HEK293T (cell line): ENCODE measurements at regions not wholly inside any gene's neighbourhood (a gene's known extent, or its start where the extent isn't known, plus 50 kb on each side); places are given as distances from the start of the nearest gene placed in this dataset.

Source experiments
- CTCF ChIA-PET: fragments of 350-600 bp; formaldehyde crosslinking; extraction: SDS; loops from one replicate; lab custom pipeline; 2021; ENCODE audit warnings: antibody characterized with exemption, inconsistent platforms; lab: Yijun Ruan, JAX
- POLR2A ChIA-PET: fragments of 350-600 bp; formaldehyde crosslinking; extraction: SDS; loops from one replicate; lab custom pipeline; 2020; ENCODE audit warnings: antibody characterized with exemption, inconsistent platforms; lab: Yijun Ruan, JAX
- DNase-seq: peaks from one replicate; pipeline ENCODE4 v3.0.0; 2012; ENCODE audit warnings: mixed read lengths; ENCODE audit errors: extremely low spot score
- ARNT ChIP-seq: fragments of 450-650 bp; IDR thresholded peaks from 2 replicates; pipeline ENCODE4 v1.6.1; 2017; ENCODE audit warnings: mild to moderate bottlenecking
- BHLHE40 ChIP-seq: fragments of 450-650 bp; IDR thresholded peaks from 2 replicates; pipeline ENCODE4 v1.6.1; 2016; ENCODE audit warnings: mild to moderate bottlenecking, moderate library complexity, borderline replicate concordance
- CTBP1 ChIP-seq: fragments of 450-650 bp; IDR thresholded peaks from 2 replicates; pipeline ENCODE4 v1.6.1; 2016; ENCODE audit warnings: borderline replicate concordance
- ELF4 ChIP-seq: fragments of 450-650 bp; IDR thresholded peaks from 2 replicates; pipeline ENCODE4 v1.6.1; 2017; ENCODE audit warnings: antibody characterized with exemption
- FOXA1 ChIP-seq: fragments of 450-650 bp; IDR thresholded peaks from 2 replicates; pipeline ENCODE4 v1.6.1; 2016; ENCODE audit warnings: mild to moderate bottlenecking
- FOXK2 ChIP-seq: fragments of 450-650 bp; IDR thresholded peaks from 2 replicates; pipeline ENCODE4 v1.6.1; 2016; ENCODE audit warnings: mild to moderate bottlenecking
- FOXM1 ChIP-seq: fragments of 450-650 bp; IDR thresholded peaks from 2 replicates; pipeline ENCODE4 v1.6.1; 2017; ENCODE audit warnings: mild to moderate bottlenecking, borderline replicate concordance
- HDGF ChIP-seq: fragments of 450-650 bp; IDR thresholded peaks from 2 replicates; pipeline ENCODE4 v1.6.1; 2017; ENCODE audit warnings: antibody characterized with exemption, borderline replicate concordance
- L3MBTL2 ChIP-seq: fragments of 450-650 bp; conservative IDR thresholded peaks from 2 replicates; pipeline ENCODE4 v1.6.1; 2016; ENCODE audit warnings: mild to moderate bottlenecking
- LEF1 ChIP-seq: fragments of 450-650 bp; IDR thresholded peaks from 2 replicates; pipeline ENCODE4 v1.6.1; 2017; ENCODE audit warnings: mild to moderate bottlenecking, borderline replicate concordance
- NFRKB ChIP-seq: fragments of 450-650 bp; IDR thresholded peaks from 2 replicates; pipeline ENCODE4 v1.6.1; 2016; ENCODE audit warnings: mild to moderate bottlenecking, moderate library complexity
- PKNOX1 ChIP-seq: fragments of 450-650 bp; IDR thresholded peaks from 2 replicates; pipeline ENCODE4 v1.6.1; 2016
- SP1 ChIP-seq: fragments of 450-650 bp; IDR thresholded peaks from 2 replicates; pipeline ENCODE4 v1.6.1; 2017
- SUZ12 ChIP-seq: fragments of 450-650 bp; IDR thresholded peaks from 2 replicates; pipeline ENCODE4 v1.6.1; 2016; ENCODE audit warnings: mild to moderate bottlenecking
- TARDBP ChIP-seq: fragments of 450-650 bp; IDR thresholded peaks from 2 replicates; pipeline ENCODE4 v1.6.1; 2016
- ZNF384 ChIP-seq: fragments of 450-650 bp; IDR thresholded peaks from 2 replicates; pipeline ENCODE4 v1.6.1; 2016

GRCh38 chr12:74365178-74365964, 172.3 kb upstream of the ATXN7L3B start:
- CTCF ChIA-PET: no interaction called here
- peak; percentile 16 for DNase-seq
- POLR2A ChIA-PET: no interaction called here
- no peak for TF ChIP-seq L3MBTL2
- TF ChIP-seq FOXA1: no peak

DNA sequence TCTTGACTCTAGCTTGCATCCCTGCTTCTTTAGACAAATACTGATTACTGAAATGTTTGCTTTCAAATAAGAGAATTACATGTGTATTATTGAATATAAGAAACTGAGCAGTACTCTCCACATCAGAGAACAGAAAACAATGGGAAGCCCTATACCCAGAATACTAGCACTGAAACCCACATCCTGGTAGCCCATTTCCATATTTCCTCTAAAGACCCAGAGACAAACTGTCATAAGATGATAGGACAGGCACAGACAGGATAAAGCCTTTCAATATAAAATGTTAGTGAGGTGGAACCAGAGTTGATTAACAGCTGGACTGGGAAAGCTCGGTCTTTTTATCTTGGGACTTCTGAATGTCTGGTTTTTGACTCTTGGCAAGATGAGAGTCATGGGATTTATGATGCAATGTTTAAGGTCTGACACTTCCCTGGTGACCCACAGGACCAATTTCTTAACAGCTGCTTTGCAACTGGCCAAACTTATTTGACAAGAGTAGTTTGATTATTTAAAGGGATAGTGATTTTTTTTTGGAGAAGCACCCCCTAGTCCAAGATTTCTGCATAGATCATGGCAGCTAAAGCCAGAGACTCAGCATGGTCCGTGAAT, 166.9 kb upstream of the ATXN7L3B start:
- no peak for DNase-seq
- CTCF ChIA-PET: no interaction called here
- TF ChIP-seq FOXA1: no peak
- TF ChIP-seq NFRKB: no peak
- no peak for TF ChIP-seq ARNT
- no peak for TF ChIP-seq L3MBTL2
- TF ChIP-seq LEF1: no peak
- TF ChIP-seq HDGF: no peak
- TF ChIP-seq FOXK2: no peak
- no peak for TF ChIP-seq SUZ12
- TF ChIP-seq CTBP1: no peak
- no peak for TF ChIP-seq ZNF384
- TF ChIP-seq SP1: no peak
- no peak for TF ChIP-seq BHLHE40
- no peak for TF ChIP-seq FOXM1
- TF ChIP-seq PKNOX1: no peak
- TF ChIP-seq ELF4: no peak
- TF ChIP-seq TARDBP: no peak
- POLR2A ChIA-PET: no interaction called here

DNA sequence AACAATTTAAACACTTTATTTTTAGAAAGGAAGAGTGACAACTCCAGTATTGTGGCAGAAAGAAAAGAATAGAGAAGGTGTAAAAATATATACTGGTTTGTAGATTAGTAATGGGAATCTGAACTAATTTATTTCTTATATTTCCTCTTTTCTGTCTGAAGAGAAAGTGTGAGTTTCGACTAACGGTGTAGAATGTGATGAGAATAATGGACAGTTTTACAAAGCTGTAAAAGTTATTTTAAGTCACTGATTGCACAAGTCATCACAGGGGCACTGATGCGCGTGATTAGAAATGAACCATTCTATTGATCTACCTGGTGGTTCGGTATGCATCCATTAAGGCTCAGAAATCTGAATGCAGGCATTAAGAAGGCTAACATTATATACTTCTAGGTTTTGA, 158.5 kb upstream of the ATXN7L3B start:
- no peak for DNase-seq
- POLR2A ChIA-PET: no interaction called here
- TF ChIP-seq NFRKB (no peak), CTBP1 (no peak), ARNT (no peak), TARDBP (no peak), L3MBTL2 (no peak), FOXM1 (no peak), SP1 (no peak), ELF4 (no peak), BHLHE40 (no peak), LEF1 (no peak), FOXA1 (no peak), HDGF (no peak), SUZ12 (no peak)
- CTCF ChIA-PET: no interaction called here

- POLR2A ChIA-PET: no interaction called here
- DNase-seq: no peak
- CTCF ChIA-PET: no interaction called here
Observed at GRCh38 chr12:74381958-74382357, 155.7 kb upstream of the ATXN7L3B start.

GRCh38 chr12:74382983-74383382, 154.7 kb upstream of the ATXN7L3B start:
- CTCF ChIA-PET: no interaction called here
- POLR2A ChIA-PET: no interaction called here
- no peak for TF ChIP-seq ZNF384
- no peak for TF ChIP-seq CTBP1
- no peak for TF ChIP-seq SP1
- TF ChIP-seq ARNT: no peak
- no peak for TF ChIP-seq FOXK2
- no peak for TF ChIP-seq ELF4
- TF ChIP-seq PKNOX1: no peak
- no peak for TF ChIP-seq TARDBP
- TF ChIP-seq HDGF: no peak
- no peak for DNase-seq

More at GRCh38 chr12:74381958-74382357, 155.7 kb upstream of the ATXN7L3B start:
- no peak for TF ChIP-seq ELF4

DNA sequence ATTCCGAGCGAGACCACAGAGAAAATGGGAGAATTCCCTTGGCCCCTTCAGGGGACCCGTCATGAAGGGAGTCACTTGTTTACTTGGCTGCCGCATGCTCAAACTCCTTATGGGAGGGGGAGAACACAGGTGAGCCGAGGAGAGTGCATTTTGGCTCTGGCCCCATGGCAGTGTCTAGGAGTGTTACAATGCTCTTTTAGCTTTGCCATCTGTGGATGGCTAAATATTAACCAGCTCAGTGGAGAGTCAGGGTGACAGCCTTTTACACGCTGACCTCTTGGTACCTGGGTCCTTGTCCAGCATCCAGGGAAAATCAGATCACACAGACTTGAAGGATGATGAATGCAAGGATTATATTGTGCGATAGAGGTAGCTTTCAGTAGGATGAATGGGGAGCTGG, 146.4 kb upstream of the ATXN7L3B start:
- TF ChIP-seq ARNT (no peak), FOXA1 (no peak), CTBP1 (no peak), ZNF384 (no peak), BHLHE40 (no peak), L3MBTL2 (no peak), NFRKB (no peak), PKNOX1 (no peak), FOXK2 (no peak)
- POLR2A ChIA-PET: no interaction called here
- DNase-seq: no peak
- CTCF ChIA-PET: no interaction called here
